ENCODE measurements at regions not wholly inside any gene's neighbourhood (a gene's known extent, or its start where the extent isn't known, plus 50 kb on each side); places are given as distances from the start of the nearest gene placed in this dataset.

- no peak for TF ChIP-seq ZNF426 (tag by site-specific recombination; IDR thresholded peaks at IDR 0.05)
- no peak for TF ChIP-seq MEIS1 (CRISPR knock-in tag; IDR thresholded peaks at IDR 0.05; ENCODE audit: borderline replicate concordance)
- TF ChIP-seq, protein P1, sequence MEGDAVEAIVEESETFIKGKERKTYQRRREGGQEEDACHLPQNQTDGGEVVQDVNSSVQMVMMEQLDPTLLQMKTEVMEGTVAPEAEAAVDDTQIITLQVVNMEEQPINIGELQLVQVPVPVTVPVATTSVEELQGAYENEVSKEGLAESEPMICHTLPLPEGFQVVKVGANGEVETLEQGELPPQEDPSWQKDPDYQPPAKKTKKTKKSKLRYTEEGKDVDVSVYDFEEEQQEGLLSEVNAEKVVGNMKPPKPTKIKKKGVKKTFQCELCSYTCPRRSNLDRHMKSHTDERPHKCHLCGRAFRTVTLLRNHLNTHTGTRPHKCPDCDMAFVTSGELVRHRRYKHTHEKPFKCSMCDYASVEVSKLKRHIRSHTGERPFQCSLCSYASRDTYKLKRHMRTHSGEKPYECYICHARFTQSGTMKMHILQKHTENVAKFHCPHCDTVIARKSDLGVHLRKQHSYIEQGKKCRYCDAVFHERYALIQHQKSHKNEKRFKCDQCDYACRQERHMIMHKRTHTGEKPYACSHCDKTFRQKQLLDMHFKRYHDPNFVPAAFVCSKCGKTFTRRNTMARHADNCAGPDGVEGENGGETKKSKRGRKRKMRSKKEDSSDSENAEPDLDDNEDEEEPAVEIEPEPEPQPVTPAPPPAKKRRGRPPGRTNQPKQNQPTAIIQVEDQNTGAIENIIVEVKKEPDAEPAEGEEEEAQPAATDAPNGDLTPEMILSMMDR (tag by site-specific recombination; IDR thresholded peaks at IDR 0.05): no peak
- no peak for TF ChIP-seq ZNF138 (tag by site-specific recombination; IDR thresholded peaks at IDR 0.05; ENCODE audit: borderline replicate concordance)
- no peak for TF ChIP-seq ZNF585B (tag by site-specific recombination; IDR thresholded peaks at IDR 0.05)
- TF ChIP-seq, protein P2, sequence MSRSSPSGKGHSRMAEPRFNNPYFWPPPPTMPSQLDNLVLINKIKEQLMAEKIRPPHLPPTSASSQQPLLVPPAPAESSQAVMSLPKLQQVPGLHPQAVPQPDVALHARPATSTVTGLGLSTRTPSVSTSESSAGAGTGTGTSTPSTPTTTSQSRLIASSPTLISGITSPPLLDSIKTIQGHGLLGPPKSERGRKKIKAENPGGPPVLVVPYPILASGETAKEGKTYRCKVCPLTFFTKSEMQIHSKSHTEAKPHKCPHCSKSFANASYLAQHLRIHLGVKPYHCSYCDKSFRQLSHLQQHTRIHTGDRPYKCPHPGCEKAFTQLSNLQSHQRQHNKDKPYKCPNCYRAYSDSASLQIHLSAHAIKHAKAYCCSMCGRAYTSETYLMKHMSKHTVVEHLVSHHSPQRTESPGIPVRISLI (tag by site-specific recombination; IDR thresholded peaks at IDR 0.05): no peak
- TF ChIP-seq ZNF211 (tag by site-specific recombination; IDR thresholded peaks at IDR 0.05; ENCODE audit: low read depth): no peak
- no peak for TF ChIP-seq ZNF146 (tag by site-specific recombination; IDR thresholded peaks at IDR 0.05)
- no peak for TF ChIP-seq ZNF830 (tag by site-specific recombination; IDR thresholded peaks at IDR 0.05; ENCODE audit: low read depth)
- no peak for TF ChIP-seq MZF1 (tag by site-specific recombination; IDR thresholded peaks at IDR 0.05; ENCODE audit: borderline replicate concordance)
- no peak for TF ChIP-seq ZNF692 (tag by site-specific recombination; IDR thresholded peaks at IDR 0.05)
- no peak for TF ChIP-seq ZNF792 (tag by site-specific recombination; IDR thresholded peaks at IDR 0.05)
- TF ChIP-seq ZXDB (tag by site-specific recombination; IDR thresholded peaks at IDR 0.05): no peak
Measured at GRCh38 chr18:46257366-46257765, 153.2 kb downstream of the HAUS1 start.
